ENCODE measurements at regions not wholly inside any gene's neighbourhood (a gene's known extent, or its start where the extent isn't known, plus 50 kb on each side); places are given as distances from the start of the nearest gene placed in this dataset.
"Not testable (repeated sequence)": the region's sequence is repeated elsewhere in the genome, so short reads cannot be mapped to it uniquely, and the experiment has no call there.

DNA sequence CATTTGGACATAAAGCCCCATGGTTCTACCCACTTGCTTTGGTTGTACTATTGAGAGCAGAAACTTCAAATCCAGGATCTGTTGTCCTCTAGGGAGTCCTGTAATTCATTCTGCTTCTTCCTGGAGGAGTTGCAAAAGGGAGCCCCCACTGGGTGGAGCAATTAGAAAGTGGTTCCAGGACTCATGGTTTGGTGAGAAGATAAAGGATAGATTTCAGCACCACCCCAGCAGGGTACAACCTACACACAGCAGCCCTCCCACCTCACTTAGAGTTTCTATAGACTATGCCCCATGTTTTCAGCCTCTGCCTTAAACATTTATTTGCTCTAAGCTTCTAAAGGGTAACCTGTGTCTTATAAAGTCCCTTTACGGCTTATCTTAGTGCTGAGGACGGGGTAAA lies 112.6 kb upstream of the ARRDC3 start:
- DNase-seq: no peak

- no peak for DNase-seq
Observed at GRCh38 chr5:91494447-91494996, 111.4 kb upstream of the ARRDC3 start.

DNA sequence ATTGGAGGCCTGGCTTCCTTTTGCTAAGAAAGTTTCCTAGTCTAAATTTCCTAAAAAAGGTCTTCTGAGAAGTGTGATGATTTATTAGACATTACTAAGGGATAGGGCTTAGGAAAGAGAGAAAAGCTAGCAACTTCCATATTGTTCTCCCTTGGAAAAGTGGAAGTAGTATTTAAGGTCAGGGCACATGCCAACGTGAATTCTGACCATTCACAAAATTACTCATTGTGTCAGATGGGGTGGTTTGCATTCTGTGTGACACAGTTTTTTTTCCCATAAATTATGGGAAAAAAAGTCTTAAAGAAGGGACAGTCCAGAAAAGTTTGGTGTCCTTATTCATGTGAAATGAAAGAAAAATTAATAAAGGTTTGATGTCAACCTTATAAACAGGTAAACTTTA lies 110.0 kb upstream of the ARRDC3 start:
- DNase-seq: no peak

DNA sequence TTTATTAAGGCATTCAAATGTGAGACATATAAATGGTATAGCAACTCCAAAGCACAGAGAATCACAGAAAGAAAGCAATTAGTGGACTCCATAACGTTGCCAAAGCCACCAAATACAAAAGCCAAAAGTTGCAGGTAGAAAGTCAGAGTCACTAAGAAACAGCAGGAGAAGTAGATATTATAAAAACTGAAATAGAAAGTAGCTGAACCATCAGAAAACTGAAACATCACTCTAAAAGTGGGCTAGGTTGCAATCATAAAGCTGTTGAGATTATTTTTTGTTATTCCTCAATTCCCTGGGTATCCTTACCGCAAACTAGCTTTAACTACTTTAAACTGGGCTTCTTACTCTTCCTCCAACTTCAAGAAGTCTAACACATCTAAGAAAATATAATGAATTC lies 108.1 kb upstream of the ARRDC3 start:
- no peak for DNase-seq

- DNase-seq: no peak
Observed at GRCh38 chr5:91490316-91490715, 107.2 kb upstream of the ARRDC3 start.

- no peak for DNase-seq
Observed at GRCh38 chr5:91487420-91487819, 104.3 kb upstream of the ARRDC3 start.

DNA sequence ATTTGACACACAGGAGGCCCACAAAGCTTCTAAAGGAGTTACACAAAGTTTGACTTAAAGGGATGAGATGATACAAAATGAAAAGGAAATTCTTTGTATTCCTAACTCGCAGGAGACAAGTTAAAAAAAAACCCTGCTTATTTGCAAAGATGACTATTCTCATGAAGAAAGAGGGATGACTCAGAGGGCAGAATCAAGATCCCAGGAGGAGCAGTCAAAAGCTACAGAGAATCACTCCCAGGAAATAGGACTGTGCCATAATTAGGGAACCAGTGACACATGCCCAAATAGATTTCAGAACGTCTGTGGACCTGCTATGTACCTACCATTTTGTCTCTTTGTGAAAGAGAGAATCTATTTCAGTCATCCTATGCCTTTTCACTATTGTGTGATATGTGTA lies 103.5 kb upstream of the ARRDC3 start:
- no peak for DNase-seq

GRCh38 chr5:91484662-91485061 lies 101.5 kb upstream of the ARRDC3 start:
- DNase-seq: no peak

DNA sequence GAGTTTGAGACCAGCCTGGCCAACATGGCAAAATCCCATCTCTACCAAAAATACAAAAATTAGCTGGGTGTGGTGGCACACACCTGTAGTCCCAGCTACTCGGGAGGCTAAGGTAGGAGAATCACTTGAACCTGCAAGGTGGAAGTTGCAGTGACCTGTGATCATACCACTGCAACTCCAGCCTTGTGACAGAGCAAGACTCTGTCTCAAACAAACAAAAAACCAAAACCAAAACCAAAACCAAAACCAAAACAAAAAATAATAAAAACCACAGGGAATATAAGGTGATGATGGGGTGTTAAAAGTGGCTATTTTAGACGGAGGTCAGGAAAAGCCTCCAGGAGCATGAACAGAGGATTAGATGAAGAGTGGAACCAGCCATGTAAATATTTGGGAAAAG lies 96.3 kb upstream of the ARRDC3 start:
- not testable (repeated sequence) for DNase-seq

DNA sequence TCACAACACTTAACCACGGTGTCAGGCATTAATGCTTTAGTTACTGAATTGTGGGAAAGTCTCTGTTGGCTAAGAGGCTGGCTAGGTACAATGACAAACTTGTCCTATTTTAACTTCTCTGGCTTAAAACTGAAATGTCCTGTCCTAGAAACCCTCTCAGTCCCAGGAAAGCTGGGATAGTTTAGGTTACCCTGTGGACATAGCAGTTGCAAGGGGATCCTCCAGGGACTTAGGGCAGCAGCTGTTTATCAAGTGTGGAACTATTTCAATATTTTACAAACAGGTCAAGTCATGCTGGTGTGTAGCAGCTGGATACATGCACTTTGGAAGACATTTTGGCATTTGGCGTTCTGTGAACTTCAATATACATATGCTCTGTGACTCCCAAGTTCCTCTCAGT lies 95.0 kb upstream of the ARRDC3 start:
- no peak for DNase-seq

DNA sequence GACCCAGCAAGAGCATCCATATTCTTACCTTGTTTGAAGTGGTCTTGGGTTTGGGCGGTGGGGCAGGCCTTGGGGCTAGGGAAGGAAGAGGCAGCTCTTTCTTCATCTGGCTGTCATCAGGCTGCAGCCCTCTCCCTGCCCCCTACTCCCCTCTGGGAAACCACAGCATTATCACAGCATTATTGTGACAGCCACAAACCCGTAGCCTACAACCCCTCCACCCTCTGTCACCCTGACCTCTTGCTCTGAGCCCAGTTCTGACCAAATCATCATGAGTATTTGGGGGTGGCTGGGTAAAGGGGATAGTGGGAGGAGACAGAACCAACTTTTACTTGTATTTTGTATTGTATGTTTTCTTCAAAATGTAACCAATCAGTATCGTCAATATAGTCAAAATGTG lies 94.3 kb upstream of the ARRDC3 start:
- no peak for DNase-seq

DNA sequence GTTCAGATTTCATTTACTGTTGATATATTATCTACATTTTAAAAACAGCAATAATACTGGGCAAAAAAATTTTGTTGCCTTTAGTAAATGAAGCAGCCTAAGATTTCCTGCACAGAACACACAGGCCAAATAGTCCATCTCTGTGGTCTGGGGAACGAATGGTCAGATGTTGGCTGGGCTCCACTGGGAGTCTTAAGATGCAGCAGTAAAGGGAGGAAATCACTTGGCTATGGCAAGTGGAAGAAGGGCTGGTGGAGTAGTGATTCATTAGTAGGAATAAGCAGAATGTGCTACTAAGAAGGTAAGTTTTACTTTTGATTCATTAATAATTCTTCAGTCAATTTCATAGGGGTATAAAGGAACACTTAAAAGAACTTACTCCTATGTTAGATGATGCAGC lies 91.1 kb upstream of the ARRDC3 start:
- DNase-seq: no peak

DNA sequence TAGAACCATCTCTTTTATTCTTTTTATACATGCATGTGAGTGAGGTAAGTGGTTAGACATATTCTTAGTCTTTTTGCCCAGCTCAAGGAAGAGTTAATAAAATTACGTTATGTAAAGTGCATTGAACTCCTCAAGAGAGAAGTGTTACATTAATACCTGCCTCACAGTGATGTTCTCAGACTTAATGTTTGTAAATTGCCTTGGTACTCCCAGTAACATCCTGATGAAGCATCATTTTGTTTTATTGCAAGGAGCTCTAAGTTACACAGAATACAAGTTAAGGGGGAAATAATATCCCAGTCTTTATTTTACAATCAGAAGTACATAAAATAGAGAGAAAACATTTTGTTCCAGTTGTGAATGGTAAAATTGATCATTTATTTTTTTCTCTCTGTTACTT lies 89.5 kb upstream of the ARRDC3 start:
- no peak for DNase-seq

DNA sequence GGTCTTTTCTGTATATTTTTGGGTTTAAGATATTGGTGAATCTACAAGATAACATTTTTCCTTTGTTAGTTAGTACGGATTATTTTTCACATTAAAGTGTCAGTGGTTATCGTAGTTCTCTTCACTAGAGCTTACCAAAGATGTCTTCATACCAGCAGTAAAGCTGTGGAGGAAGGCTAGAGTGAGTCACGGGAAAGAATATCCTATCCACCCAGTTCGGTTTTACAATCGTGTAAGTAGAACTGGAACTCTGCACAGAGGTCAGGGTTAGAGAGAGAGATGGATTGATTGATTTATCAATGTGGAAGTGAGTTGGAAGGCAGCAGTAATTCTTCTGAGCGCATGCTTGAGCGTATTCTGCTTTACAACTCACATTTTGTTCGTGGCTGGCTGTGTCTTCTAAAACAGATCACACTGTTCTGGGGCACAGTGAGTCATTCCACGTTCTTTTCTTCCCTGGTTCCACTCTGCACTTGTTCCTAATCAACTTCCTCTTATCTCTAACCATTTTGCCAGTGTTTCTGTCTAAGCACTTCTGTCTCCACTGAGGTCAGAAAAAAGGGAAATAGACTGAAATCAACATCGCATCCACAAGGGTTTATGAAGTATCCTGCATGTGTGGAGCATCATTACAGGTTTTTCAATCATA lies 86.5 kb upstream of the ARRDC3 start:
- no peak for DNase-seq

GRCh38 chr5:91468651-91469422 lies 85.7 kb upstream of the ARRDC3 start:
- no peak for DNase-seq

GRCh38 chr5:91464886-91465646 lies 81.9 kb upstream of the ARRDC3 start:
- no peak for DNase-seq

GRCh38 chr5:91457681-91458058 lies 74.6 kb upstream of the ARRDC3 start:
- DNase-seq: no peak

GRCh38 chr5:91456928-91457680 lies 74.0 kb upstream of the ARRDC3 start:
- DNase-seq: no peak

GRCh38 chr5:91449083-91449482 lies 66.0 kb upstream of the ARRDC3 start:
- DNase-seq: no peak

- not testable (repeated sequence) for DNase-seq
Observed at GRCh38 chr5:91448079-91448478, 65.0 kb upstream of the ARRDC3 start.

- DNase-seq: not testable (repeated sequence)
Observed at GRCh38 chr5:91446880-91447279, 63.8 kb upstream of the ARRDC3 start.

GRCh38 chr5:91443761-91444467 lies 60.8 kb upstream of the ARRDC3 start:
- DNase-seq: no peak

All from SHP77 treated with DMSO at 0.1 percent for 48 hours (cell line).